GM13976 (cell line): ENCODE measurements at regions not wholly inside any gene's neighbourhood (a gene's known extent, or its start where the extent isn't known, plus 50 kb on each side); places are given as distances from the start of the nearest gene placed in this dataset.

Source experiments
- DNase-seq: peaks from one replicate; pipeline ENCODE4 v3.0.0; 2012; ENCODE audit warnings: low spot score
- in situ Hi-C: fragments of 300-500 bp; cut with MboI; formaldehyde crosslinking; loops from one replicate; pipeline ENCODE4 v1.12.0; 2022; ENCODE audit warnings: low sequenced_read_pairs, mixed read lengths, inconsistent platforms; ENCODE audit not compliant: unreplicated experiment
- TF ChIP-seq, protein P1 (sequence below): IDR thresholded peaks from 2 replicates; pipeline ENCODE4 v1.5.1; 2012; ENCODE audit warnings: borderline replicate concordance, mild to moderate bottlenecking; ENCODE audit not compliant: insufficient read depth; ENCODE audit errors: extremely low read depth, missing control alignments, control extremely low read depth

DNA sequence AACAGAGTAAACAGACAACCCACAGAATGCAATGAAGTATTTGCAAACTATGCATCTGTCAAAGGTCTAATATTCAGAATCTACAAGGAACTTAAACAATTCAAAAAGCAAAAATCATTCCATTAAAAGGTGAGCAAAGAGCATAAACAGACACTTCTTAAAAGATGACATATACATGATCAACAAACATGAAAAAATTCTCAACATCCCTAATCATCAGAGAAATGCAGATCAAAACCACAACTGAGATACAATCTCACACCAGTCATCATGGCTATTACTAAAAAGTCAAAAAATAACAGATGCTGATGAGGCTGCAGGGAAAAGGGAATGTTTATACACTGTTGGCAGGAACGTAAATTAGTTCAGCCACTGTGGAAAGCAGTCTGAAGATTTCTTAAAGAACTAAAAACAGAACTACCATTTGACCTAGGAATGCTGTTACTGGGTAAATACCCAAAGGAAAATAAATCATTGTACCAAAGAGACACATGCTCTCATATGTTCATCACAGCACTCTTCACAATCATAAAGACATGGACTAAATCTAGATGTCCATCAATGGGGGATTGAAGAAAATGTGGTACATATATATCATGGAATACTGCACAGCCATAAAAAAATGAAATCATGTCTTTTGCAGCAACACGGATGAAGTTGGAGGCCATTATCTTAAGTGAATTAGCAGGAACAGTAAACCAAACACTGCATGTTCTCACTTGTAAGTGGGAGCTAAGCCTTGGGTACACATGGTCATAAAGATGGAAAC, 393.3 kb upstream of the CBLB start:
- TF ChIP-seq, protein P1, sequence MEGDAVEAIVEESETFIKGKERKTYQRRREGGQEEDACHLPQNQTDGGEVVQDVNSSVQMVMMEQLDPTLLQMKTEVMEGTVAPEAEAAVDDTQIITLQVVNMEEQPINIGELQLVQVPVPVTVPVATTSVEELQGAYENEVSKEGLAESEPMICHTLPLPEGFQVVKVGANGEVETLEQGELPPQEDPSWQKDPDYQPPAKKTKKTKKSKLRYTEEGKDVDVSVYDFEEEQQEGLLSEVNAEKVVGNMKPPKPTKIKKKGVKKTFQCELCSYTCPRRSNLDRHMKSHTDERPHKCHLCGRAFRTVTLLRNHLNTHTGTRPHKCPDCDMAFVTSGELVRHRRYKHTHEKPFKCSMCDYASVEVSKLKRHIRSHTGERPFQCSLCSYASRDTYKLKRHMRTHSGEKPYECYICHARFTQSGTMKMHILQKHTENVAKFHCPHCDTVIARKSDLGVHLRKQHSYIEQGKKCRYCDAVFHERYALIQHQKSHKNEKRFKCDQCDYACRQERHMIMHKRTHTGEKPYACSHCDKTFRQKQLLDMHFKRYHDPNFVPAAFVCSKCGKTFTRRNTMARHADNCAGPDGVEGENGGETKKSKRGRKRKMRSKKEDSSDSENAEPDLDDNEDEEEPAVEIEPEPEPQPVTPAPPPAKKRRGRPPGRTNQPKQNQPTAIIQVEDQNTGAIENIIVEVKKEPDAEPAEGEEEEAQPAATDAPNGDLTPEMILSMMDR, result no peak
- DNase-seq, result no peak
- in situ Hi-C loops, result no loop called here

DNA sequence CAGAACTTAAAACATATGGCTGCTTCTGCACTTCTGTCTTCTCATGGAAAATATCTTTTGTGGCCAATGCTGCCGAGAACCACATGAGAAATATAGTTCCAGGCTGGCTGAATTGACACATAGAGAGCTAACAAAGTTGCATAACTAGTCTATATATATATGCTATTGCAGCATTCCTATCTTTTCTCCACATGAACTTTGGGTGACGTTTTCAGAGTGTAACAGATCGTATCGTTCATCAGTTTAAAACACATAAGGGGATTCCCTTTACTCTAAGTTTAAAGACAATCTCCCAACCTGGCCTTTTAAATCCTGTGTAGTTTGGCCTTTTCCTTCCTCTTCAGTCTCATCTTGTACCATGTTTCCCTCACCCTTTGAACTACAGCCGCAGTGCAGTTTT, 394.2 kb upstream of the CBLB start:
- in situ Hi-C loops, result no loop called here
- no peak for DNase-seq
- TF ChIP-seq, protein P1, result no peak

DNA sequence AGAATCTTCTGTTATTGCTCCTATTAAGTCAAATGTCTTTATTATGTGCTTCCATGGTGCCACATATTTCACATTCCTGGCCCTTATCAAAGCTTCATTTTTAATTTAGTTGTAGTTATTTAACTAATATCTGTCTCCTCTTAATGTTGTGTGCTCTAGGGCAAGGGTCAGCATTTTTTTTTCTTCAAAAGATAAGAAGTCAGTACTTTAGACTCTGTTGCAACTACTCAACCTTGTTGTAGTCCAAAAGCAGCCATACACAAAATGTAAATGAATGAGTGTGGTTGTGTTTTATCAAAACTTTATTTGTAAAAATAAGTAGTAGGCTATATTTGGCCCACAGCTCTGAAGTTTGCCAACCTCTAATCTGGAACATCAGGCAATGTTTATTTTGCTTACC, 394.7 kb upstream of the CBLB start:
- TF ChIP-seq, protein P1, result no peak
- in situ Hi-C loops, result no loop called here
- no peak for DNase-seq

DNA sequence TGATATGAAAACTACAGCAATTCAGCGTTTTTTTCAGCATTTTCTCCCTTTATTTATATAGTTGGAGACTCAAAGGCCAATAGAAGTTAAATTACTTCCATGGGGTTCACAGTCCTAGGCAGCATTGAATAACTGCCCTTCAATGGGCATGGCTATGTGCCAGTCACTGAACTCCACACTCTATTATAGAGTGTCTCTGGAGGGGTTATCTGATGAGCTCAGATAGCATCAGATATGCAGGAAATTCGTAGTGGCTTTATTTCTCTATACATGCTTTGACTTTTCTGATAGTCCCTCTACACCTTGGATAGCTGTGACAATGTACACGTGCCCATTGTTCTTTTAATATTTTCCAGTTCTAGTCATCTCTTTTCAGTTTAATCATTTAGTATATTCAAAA, 396.9 kb upstream of the CBLB start:
- in situ Hi-C loops, result no loop called here
- no peak for DNase-seq
- TF ChIP-seq, protein P1, result no peak

DNA sequence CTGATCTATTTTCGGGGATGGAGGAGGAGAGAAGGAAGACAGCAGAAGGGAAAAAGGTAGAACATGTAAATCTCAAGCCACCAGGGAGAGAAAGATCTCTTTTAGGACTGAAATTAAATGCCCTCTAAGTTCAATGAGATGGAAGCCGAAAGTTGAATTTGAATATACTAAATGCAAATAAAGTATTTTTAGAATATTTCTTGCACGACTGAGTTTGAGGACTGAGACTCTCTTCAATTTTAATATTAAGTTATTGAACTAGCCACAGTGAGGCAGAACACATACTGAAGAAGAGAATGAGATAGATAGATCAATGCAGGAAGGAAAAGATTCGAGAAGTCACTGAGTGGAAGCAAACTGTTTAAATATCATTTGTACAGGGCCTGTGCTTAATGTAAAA, 399.9 kb upstream of the CBLB start:
- no peak for DNase-seq
- TF ChIP-seq, protein P1, result no peak
- in situ Hi-C loops, result no loop called here

DNA sequence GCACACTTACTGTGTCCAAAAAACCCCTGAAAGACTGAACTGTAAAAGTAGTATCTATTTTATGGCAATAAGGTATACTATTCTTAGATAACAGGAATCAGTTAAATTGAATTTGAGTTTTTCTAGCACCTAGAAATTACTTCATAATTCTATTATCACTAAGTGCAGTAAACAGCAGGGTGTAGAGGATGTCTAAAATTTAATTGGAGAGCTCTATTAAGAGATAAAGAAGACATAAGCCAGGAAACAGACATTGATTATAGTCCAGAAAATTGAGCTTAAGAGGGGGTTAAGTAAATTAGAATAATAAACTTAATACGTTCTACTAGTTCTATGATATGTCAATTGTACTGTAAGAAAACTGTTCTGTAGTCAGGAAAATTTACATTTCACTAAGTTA, 403.5 kb upstream of the CBLB start:
- TF ChIP-seq, protein P1, result no peak
- in situ Hi-C loops, result no loop called here
- no peak for DNase-seq
